NT2/D1 (cell line): ENCODE measurements at regions not wholly inside any gene's neighbourhood (a gene's known extent, or its start where the extent isn't known, plus 50 kb on each side); places are given as distances from the start of the nearest gene placed in this dataset.

ENCODE experiments used
- DNase-seq: peaks from one replicate; pipeline ENCODE4 v3.0.0-alpha.2; 2011; ENCODE audit warnings: low read depth, low spot score
- H3K27me3 ChIP-seq: 2 replicates; pipeline ENCODE4 v1.6.0; 2011; ENCODE audit warnings: mild to moderate bottlenecking; ENCODE audit not compliant: insufficient read length, insufficient read depth
- H3K36me3 ChIP-seq: 2 replicates; pipeline ENCODE4 v1.6.1; 2011; ENCODE audit warnings: mild to moderate bottlenecking, low read length, mixed read lengths; ENCODE audit not compliant: insufficient read depth, insufficient read length
- H3K4me1 ChIP-seq: 2 replicates; pipeline ENCODE4 v1.5.1; 2011; ENCODE audit not compliant: insufficient read depth, insufficient read length
- H3K4me3 ChIP-seq: 2 replicates; pipeline ENCODE4 v1.5.1; 2011; ENCODE audit warnings: low read depth; ENCODE audit not compliant: insufficient read length
- H3K9ac ChIP-seq: 2 replicates; pipeline ENCODE4 v1.6.0; 2011; ENCODE audit warnings: low read depth; ENCODE audit not compliant: insufficient read length
- H3K9me3 ChIP-seq: 2 replicates; pipeline ENCODE4 v1.5.1; 2011; ENCODE audit warnings: mild to moderate bottlenecking, low read length; ENCODE audit not compliant: insufficient read depth
- SUZ12 ChIP-seq: IDR thresholded peaks from 2 replicates; pipeline ENCODE4 v1.6.1; 2011; ENCODE audit not compliant: insufficient read length, insufficient read depth; ENCODE audit errors: extremely low read depth
- YY1 ChIP-seq: IDR thresholded peaks from 2 replicates; pipeline ENCODE4 v1.6.1; 2011; ENCODE audit not compliant: insufficient read length, insufficient read depth
- ZNF274 ChIP-seq: IDR thresholded peaks from 2 replicates; pipeline ENCODE4 v1.6.1; 2011; ENCODE audit warnings: mild to moderate bottlenecking, low read depth, low read length

GRCh38 chr16:13510425-13511151, 409.4 kb upstream of the ERCC4 start:
- no peak for DNase-seq
- TF ChIP-seq ZNF274 (no peak), YY1 (no peak), SUZ12 (no peak)

GRCh38 chr16:13517841-13518240, 402.1 kb upstream of the ERCC4 start:
- Histone ChIP-seq H3K36me3 (no peaks in the 10 kb centered on the region), H3K27me3 (no peaks in the 10 kb centered on the region), H3K9me3 (peaks cover 23% of the 10 kb centered on the region), H3K9ac (no peak overlapping the region), H3K4me3 (no peak overlapping the region), H3K4me1 (peaks cover 2% of the 10 kb centered on the region)
- TF ChIP-seq YY1 (no peak), ZNF274 (no peak), SUZ12 (no peak)
- no peak for DNase-seq

More at GRCh38 chr16:13510425-13511151, 409.4 kb upstream of the ERCC4 start:
- H3K4me3 ChIP-seq: no peak overlapping the region
- no peak overlapping the region for H3K9ac ChIP-seq
- H3K9me3 ChIP-seq: peaks cover 15% of the 10 kb centered on the region
- no peaks in the 10 kb centered on the region for H3K36me3 ChIP-seq
- no peaks in the 10 kb centered on the region for H3K27me3 ChIP-seq
- peaks cover 3% of the 10 kb centered on the region for H3K4me1 ChIP-seq

DNA sequence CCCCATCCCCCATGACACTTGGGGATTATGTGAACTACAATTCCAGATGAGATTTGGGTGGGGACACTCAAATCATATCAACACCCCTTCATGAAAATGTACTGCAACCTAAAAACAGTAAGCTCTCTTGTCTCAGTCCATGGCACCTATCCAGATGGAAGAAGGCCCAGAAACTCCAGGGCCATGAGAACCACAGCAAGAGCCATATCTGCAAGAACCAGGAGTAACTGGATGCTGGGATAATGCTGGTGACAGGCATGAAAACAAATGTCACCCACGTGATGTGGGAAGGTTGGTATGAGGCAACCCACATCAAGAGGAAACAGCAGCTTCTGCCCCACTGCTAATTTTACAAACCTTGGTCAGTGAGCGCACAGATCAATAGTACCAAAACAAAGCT, 400.1 kb upstream of the ERCC4 start:
- H3K36me3 ChIP-seq: no peaks in the 10 kb centered on the region
- H3K4me1 ChIP-seq: peaks cover 2% of the 10 kb centered on the region
- H3K4me3 ChIP-seq: no peak overlapping the region

GRCh38 chr16:13521356-13521755, 398.6 kb upstream of the ERCC4 start:
- H3K36me3 ChIP-seq: no peaks in the 10 kb centered on the region

More for the DNA sequence above, 400.1 kb upstream of the ERCC4 start:
- no peak for DNase-seq
- H3K27me3 ChIP-seq: no peaks in the 10 kb centered on the region
- H3K9ac ChIP-seq: no peak overlapping the region
- TF ChIP-seq SUZ12 (no peak), ZNF274 (no peak), YY1 (no peak)
- peaks cover 16% of the 10 kb centered on the region for H3K9me3 ChIP-seq

DNA sequence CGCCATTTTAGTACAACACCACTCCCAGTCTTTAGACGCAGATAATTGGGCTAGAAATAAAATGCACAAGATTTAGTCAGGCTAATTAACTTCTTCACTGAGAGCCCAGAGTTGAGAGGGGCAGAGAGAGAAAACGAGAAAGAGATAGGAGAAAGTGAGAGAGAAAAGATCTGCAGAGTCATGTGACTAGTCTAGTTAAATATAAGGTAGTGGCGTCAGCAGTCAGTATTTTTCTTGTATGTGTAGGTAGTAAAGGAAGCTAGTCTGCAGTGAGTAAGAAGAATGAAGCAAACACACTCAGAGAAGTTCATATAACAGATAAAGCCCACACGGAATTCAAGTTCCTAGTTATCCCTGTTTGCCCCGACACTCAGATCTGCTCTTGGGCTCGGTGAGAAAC, 392.6 kb upstream of the ERCC4 start:
- Histone ChIP-seq H3K27me3 (no peaks in the 10 kb centered on the region), H3K4me1 (peaks cover 4% of the 10 kb centered on the region), H3K9ac (no peak overlapping the region), H3K4me3 (no peak overlapping the region), H3K9me3 (peaks cover 10% of the 10 kb centered on the region; the same call in 1 of the 2 replicates), H3K36me3 (no peaks in the 10 kb centered on the region)
- TF ChIP-seq ZNF274 (no peak), SUZ12 (no peak), YY1 (no peak)
- no peak for DNase-seq

More at GRCh38 chr16:13521356-13521755, 398.6 kb upstream of the ERCC4 start:
- Histone ChIP-seq H3K9me3 (peaks cover 11% of the 10 kb centered on the region; the same call in 1 of the 2 replicates), H3K4me1 (peaks cover 2% of the 10 kb centered on the region), H3K9ac (no peak overlapping the region), H3K4me3 (no peak overlapping the region), H3K27me3 (no peaks in the 10 kb centered on the region)
- no peak for TF ChIP-seq ZNF274
- no peak for TF ChIP-seq YY1
- peak; percentile 63 for DNase-seq

DNA sequence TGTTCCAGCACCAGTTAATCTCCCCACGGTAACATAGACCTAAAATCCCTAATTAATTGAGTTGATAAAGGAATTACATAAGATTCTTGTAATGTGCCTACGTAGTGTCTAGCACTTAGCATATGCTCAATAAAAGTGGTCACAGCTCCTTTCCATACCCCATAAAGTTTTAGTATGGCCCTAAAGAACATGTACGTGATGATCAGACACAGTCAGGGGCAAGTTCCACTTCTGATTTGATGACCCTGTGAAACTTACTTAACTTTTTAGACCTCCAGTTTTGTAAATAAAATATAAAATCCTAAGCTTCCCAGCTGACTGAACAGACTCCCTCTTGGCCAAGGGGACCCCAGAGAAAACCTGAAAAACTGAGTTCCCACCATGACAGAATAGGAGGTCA, 391.3 kb upstream of the ERCC4 start:
- TF ChIP-seq ZNF274: no peak
- no peak for TF ChIP-seq YY1
- TF ChIP-seq SUZ12: no peak
- Histone ChIP-seq H3K36me3 (no peaks in the 10 kb centered on the region), H3K9me3 (peaks cover 10% of the 10 kb centered on the region; the same call in 1 of the 2 replicates)

GRCh38 chr16:13529193-13529982, 390.6 kb upstream of the ERCC4 start:
- no peaks in the 10 kb centered on the region for H3K27me3 ChIP-seq
- peaks cover 10% of the 10 kb centered on the region; the same call in 1 of the 2 replicates for H3K9me3 ChIP-seq
- H3K4me1 ChIP-seq: peaks cover 4% of the 10 kb centered on the region
- H3K36me3 ChIP-seq: no peaks in the 10 kb centered on the region
- DNase-seq: no peak
- no peak for TF ChIP-seq ZNF274
- TF ChIP-seq SUZ12: no peak
- TF ChIP-seq YY1: no peak
- no peak overlapping the region for H3K4me3 ChIP-seq
- no peak overlapping the region for H3K9ac ChIP-seq

More for the DNA sequence above, 391.3 kb upstream of the ERCC4 start:
- no peak overlapping the region for H3K4me3 ChIP-seq
- H3K27me3 ChIP-seq: no peaks in the 10 kb centered on the region
- H3K9ac ChIP-seq: no peak overlapping the region
- peaks cover 4% of the 10 kb centered on the region for H3K4me1 ChIP-seq
- no peak for DNase-seq
